ENCODE measurements at regions not wholly inside any gene's neighbourhood (a gene's known extent, or its start where the extent isn't known, plus 50 kb on each side); places are given as distances from the start of the nearest gene placed in this dataset.

- intact Hi-C loops (cut with DNase I), result no loop called here
Observed at GRCh38 chr13:33970746-33971561, 153.0 kb downstream of the RFC3 start.

GRCh38 chr13:33971562-33971819 is 153.5 kb downstream of the RFC3 start:
- Histone ChIP-seq H3K27me3 (no peaks in the 10 kb centered on the region), H3K9me3 (no peaks in the 10 kb centered on the region), H3K27ac (no peak overlapping the region), H3K36me3 (no peaks in the 10 kb centered on the region), H3K4me1 (no peaks in the 10 kb centered on the region), H3K4me3 (no peak overlapping the region)
- intact Hi-C loops (cut with DNase I), result no loop called here
- TF ChIP-seq CTCF (IDR thresholded peaks at IDR 0.05) (no peak), POLR2A (IDR thresholded peaks at IDR 0.05) (no peak)
- DNase-seq, result no peak

More at GRCh38 chr13:33970746-33971561, 153.0 kb downstream of the RFC3 start:
- no peaks in the 10 kb centered on the region for H3K4me1 ChIP-seq
- no peak for DNase-seq
- no peaks in the 10 kb centered on the region for H3K27me3 ChIP-seq
- no peak overlapping the region for H3K27ac ChIP-seq
- TF ChIP-seq POLR2A (IDR thresholded peaks at IDR 0.05) (no peak), CTCF (IDR thresholded peaks at IDR 0.05) (no peak)
- WGBS, 2 donors, result 78% methylated on average over 4 of the region's 4 CpGs
- no peaks in the 10 kb centered on the region for H3K9me3 ChIP-seq
- H3K4me3 ChIP-seq, result no peak overlapping the region
- H3K36me3 ChIP-seq, result no peaks in the 10 kb centered on the region

- no peak overlapping the region for H3K27ac ChIP-seq
- H3K27me3 ChIP-seq, result no peaks in the 10 kb centered on the region
- intact Hi-C loops (cut with DNase I), result no loop called here
- no peaks in the 10 kb centered on the region for H3K4me1 ChIP-seq
- no peaks in the 10 kb centered on the region for H3K36me3 ChIP-seq
- TF ChIP-seq POLR2A (IDR thresholded peaks at IDR 0.05) (no peak), CTCF (IDR thresholded peaks at IDR 0.05) (no peak)
- 66 to 86% methylated on average over 3 of the region's 3 CpGs for WGBS, 2 donors
- H3K9me3 ChIP-seq, result no peaks in the 10 kb centered on the region
- H3K4me3 ChIP-seq, result no peak overlapping the region
- no peak for DNase-seq
Observed at GRCh38 chr13:33973194-33973593, 155.2 kb downstream of the RFC3 start.

- Histone ChIP-seq H3K4me1 (no peaks in the 10 kb centered on the region), H3K4me3 (no peak overlapping the region), H3K36me3 (no peaks in the 10 kb centered on the region), H3K27me3 (no peaks in the 10 kb centered on the region), H3K9me3 (no peaks in the 10 kb centered on the region), H3K27ac (no peak overlapping the region)
- WGBS, 2 donors, result 57 to 69% methylated on average over 4 of the region's 4 CpGs
- DNase-seq, result no peak
- TF ChIP-seq POLR2A (IDR thresholded peaks at IDR 0.05) (no peak), CTCF (IDR thresholded peaks at IDR 0.05) (no peak)
- intact Hi-C loops (cut with DNase I), result no loop called here
Observed at GRCh38 chr13:33976965-33977364, 159.0 kb downstream of the RFC3 start.

GRCh38 chr13:33978653-33979052 is 160.7 kb downstream of the RFC3 start:
- Histone ChIP-seq H3K9me3 (no peaks in the 10 kb centered on the region), H3K27ac (no peak overlapping the region), H3K4me3 (no peak overlapping the region), H3K36me3 (no peaks in the 10 kb centered on the region), H3K4me1 (no peaks in the 10 kb centered on the region), H3K27me3 (no peaks in the 10 kb centered on the region)
- no peak for TF ChIP-seq POLR2A (IDR thresholded peaks at IDR 0.05)
- no peak for TF ChIP-seq CTCF (IDR thresholded peaks at IDR 0.05)
- WGBS, 2 donors, result 65 to 89% methylated on average over 3 of the region's 3 CpGs
- DNase-seq, result no peak
- intact Hi-C loops (cut with DNase I), result no loop called here

Data from esophagus squamous epithelium (tissue), 5 donors.